OCI-LY1 (cell line): ENCODE measurements at regions not wholly inside any gene's neighbourhood (a gene's known extent, or its start where the extent isn't known, plus 50 kb on each side); places are given as distances from the start of the nearest gene placed in this dataset.

Experiments used
- H2AFZ ChIP-seq: fragments of 200-600 bp; sonication (generic), shearing (Covaris generic); 2 replicates; pipeline ENCODE4 v1.6.0; 2014; ENCODE audit warnings: antibody characterized with exemption, mild to moderate bottlenecking, low read length
- H3F3A ChIP-seq: fragments of 200-600 bp; sonication (generic), shearing (Covaris generic); 2 replicates; pipeline ENCODE4 v1.6.0; 2014; ENCODE audit warnings: mild to moderate bottlenecking, antibody characterized with exemption, low read length, moderate library complexity; ENCODE audit not compliant: insufficient read depth
- H3K27ac ChIP-seq: fragments of 200-600 bp; sonication (generic); 2 replicates; pipeline ENCODE4 v1.5.1; 2014; ENCODE audit warnings: low read length, mixed run types, mild to moderate bottlenecking, low read depth; ENCODE audit not compliant: poor library complexity, severe bottlenecking
- H3K27me3 ChIP-seq: fragments of 200-600 bp; sonication (generic); 2 replicates; pipeline ENCODE4 v1.6.0; 2014; ENCODE audit warnings: antibody characterized with exemption, mild to moderate bottlenecking, low read length, moderate library complexity; ENCODE audit not compliant: insufficient read depth
- H3K36me3 ChIP-seq: fragments of 200-600 bp; sonication (generic); 2 replicates; pipeline ENCODE4 v1.6.1; 2014; ENCODE audit warnings: mild to moderate bottlenecking, antibody characterized with exemption, low read length, moderate library complexity, mixed read lengths; ENCODE audit not compliant: insufficient read depth
- H3K4me1 ChIP-seq: fragments of 200-600 bp; sonication (generic); 2 replicates; pipeline ENCODE4 v1.5.1; 2014; ENCODE audit warnings: mild to moderate bottlenecking, low read length, moderate library complexity; ENCODE audit not compliant: insufficient read depth, severe bottlenecking
- H3K4me2 ChIP-seq: fragments of 200-600 bp; sonication (generic), shearing (Covaris generic); 2 replicates; pipeline ENCODE4 v1.6.1; 2014; ENCODE audit warnings: low read length
- H3K4me3 ChIP-seq: fragments of 200-600 bp; sonication (generic); 2 replicates; pipeline ENCODE4 v1.5.1; 2014; ENCODE audit warnings: low read length, low read depth, mild to moderate bottlenecking, mixed read lengths; ENCODE audit not compliant: poor library complexity, severe bottlenecking
- H3K79me2 ChIP-seq: fragments of 200-600 bp; shearing (Covaris generic); 2 replicates; pipeline ENCODE4 v1.6.1; 2016; ENCODE audit warnings: mixed run types, low read length, mixed read lengths; ENCODE audit not compliant: insufficient read depth
- H3K9ac ChIP-seq: fragments of 200-600 bp; sonication (generic), shearing (Covaris generic); 2 replicates; pipeline ENCODE4 v1.6.1; 2014; ENCODE audit warnings: mild to moderate bottlenecking, low read length, mixed read lengths
- H3K9me2 ChIP-seq: fragments of 200-600 bp; sonication (generic), shearing (Covaris generic); 2 replicates; pipeline ENCODE4 v1.6.1; 2014; ENCODE audit warnings: low read depth, mild to moderate bottlenecking, low read length, mixed read lengths
- H3K9me3 ChIP-seq: fragments of 200-600 bp; shearing (Covaris generic); 2 replicates; pipeline ENCODE4 v1.6.1; 2014; ENCODE audit warnings: low read length, mixed read lengths
- H4K20me1 ChIP-seq: fragments of 200-600 bp; sonication (generic), shearing (Covaris generic); 2 replicates; pipeline ENCODE4 v1.6.0; 2016; ENCODE audit warnings: mild to moderate bottlenecking, low read length; ENCODE audit not compliant: insufficient read depth
- CTCF ChIP-seq: fragments of 200-600 bp; sonication (generic), shearing (Covaris generic); IDR thresholded peaks from 2 replicates; pipeline ENCODE4 v1.5.1; 2017; ENCODE audit warnings: mild to moderate bottlenecking, antibody characterized with exemption, low read length, moderate library complexity, mixed read lengths
- EZH2 ChIP-seq: fragments of 200-600 bp; sonication (generic), shearing (Covaris generic); IDR thresholded peaks from 2 replicates; pipeline ENCODE4 v1.8.0; 2017; ENCODE audit warnings: borderline replicate concordance, mixed run types, mild to moderate bottlenecking, antibody characterized with exemption, low read length, moderate library complexity, mixed read lengths

GRCh38 chr3:18100121-18100520, 325.0 kb downstream of the SATB1 start:
- H3K79me2 ChIP-seq = no peaks in the 10 kb centered on the region
- H2AFZ ChIP-seq = no peak overlapping the region
- TF ChIP-seq EZH2 (no peak), CTCF (no peak)
- H3K36me3 ChIP-seq = no peaks in the 10 kb centered on the region
- H4K20me1 ChIP-seq = no peaks in the 10 kb centered on the region
- no peak overlapping the region for H3K4me2 ChIP-seq
- H3K4me3 ChIP-seq = no peak overlapping the region
- H3K9me2 ChIP-seq = no peaks in the 10 kb centered on the region
- H3F3A ChIP-seq = no peaks in the 10 kb centered on the region
- no peaks in the 10 kb centered on the region for H3K27me3 ChIP-seq
- no peak overlapping the region for H3K9ac ChIP-seq
- no peaks in the 10 kb centered on the region for H3K9me3 ChIP-seq
- no peaks in the 10 kb centered on the region for H3K4me1 ChIP-seq
- H3K27ac ChIP-seq = no peak overlapping the region

- Histone ChIP-seq H3K4me1 (no peaks in the 10 kb centered on the region), H2AFZ (no peak overlapping the region), H3K9ac (no peak overlapping the region), H3K9me3 (no peaks in the 10 kb centered on the region), H3K4me2 (no peak overlapping the region), H3K27me3 (no peaks in the 10 kb centered on the region), H4K20me1 (no peaks in the 10 kb centered on the region), H3K9me2 (no peaks in the 10 kb centered on the region), H3K27ac (no peak overlapping the region), H3K36me3 (no peaks in the 10 kb centered on the region), H3K4me3 (no peak overlapping the region), H3K79me2 (no peaks in the 10 kb centered on the region), H3F3A (no peaks in the 10 kb centered on the region)
- TF ChIP-seq CTCF (no peak), EZH2 (no peak)
These were observed 325.5 kb downstream of the SATB1 start for GRCh38 chr3:18099611-18100010.

GRCh38 chr3:18098960-18099587, 326.1 kb downstream of the SATB1 start:
- H3K79me2 ChIP-seq = no peaks in the 10 kb centered on the region
- H3K9ac ChIP-seq = no peak overlapping the region
- H3K4me3 ChIP-seq = no peak overlapping the region
- H3K9me3 ChIP-seq = no peaks in the 10 kb centered on the region
- H3K27ac ChIP-seq = no peak overlapping the region
- no peak overlapping the region for H3K4me2 ChIP-seq
- no peaks in the 10 kb centered on the region for H3K36me3 ChIP-seq
- no peaks in the 10 kb centered on the region for H4K20me1 ChIP-seq
- no peaks in the 10 kb centered on the region for H3K9me2 ChIP-seq
- no peak overlapping the region for H2AFZ ChIP-seq
- no peaks in the 10 kb centered on the region for H3F3A ChIP-seq
- TF ChIP-seq CTCF (no peak), EZH2 (no peak)
- H3K27me3 ChIP-seq = no peaks in the 10 kb centered on the region
- no peaks in the 10 kb centered on the region for H3K4me1 ChIP-seq
